WTC11 (cell line): ENCODE measurements at regions not wholly inside any gene's neighbourhood (a gene's known extent, or its start where the extent isn't known, plus 50 kb on each side); places are given as distances from the start of the nearest gene placed in this dataset.

Experiments used
- ATAC-seq: fragments of 200-7000 bp; cut with Tn5 transposase; 2 replicates; pipeline ENCODE4 v1.10.0; 2021; ENCODE audit warnings: mild to moderate bottlenecking, moderate library complexity
- CTCF ChIA-PET: fragments of 300-600 bp; sonication (Branson Sonifier 250); formaldehyde crosslinking; loops from one replicate; lab custom pipeline; 2021; ENCODE audit warnings: antibody characterized with exemption; lab: Charles Lee
- POLR2A ChIA-PET: fragments of 350-600 bp; sonication (Branson Sonifier 250); formaldehyde crosslinking; loops from one replicate; lab custom pipeline; 2021; ENCODE audit warnings: antibody characterized with exemption; lab: Charles Lee
- DNase-seq: peaks from one replicate; pipeline ENCODE4 v3.0.0; 2021; ENCODE audit warnings: low spot score
- H3K27ac Mint-ChIP-seq: 2 replicates; pipeline ENCODE4 v1.8.0; 2021; ENCODE audit warnings: mixed read lengths
- H3K27me3 Mint-ChIP-seq: 2 replicates; pipeline ENCODE4 v1.8.0; 2021; ENCODE audit warnings: low read depth, mild to moderate bottlenecking, moderate library complexity, mixed read lengths
- H3K36me3 Mint-ChIP-seq: 2 replicates; pipeline ENCODE4 v1.8.0; 2021; ENCODE audit warnings: mixed read lengths
- H3K4me1 Mint-ChIP-seq: 2 replicates; pipeline ENCODE4 v1.8.0; 2022; ENCODE audit warnings: mixed read lengths
- H3K4me3 Mint-ChIP-seq: 2 replicates; pipeline ENCODE4 v1.8.0; 2021; ENCODE audit warnings: mild to moderate bottlenecking, moderate library complexity, mixed read lengths
- H3K9me3 Mint-ChIP-seq: 2 replicates; pipeline ENCODE4 v1.8.0; 2021; ENCODE audit warnings: mixed read lengths
- ARID4B ChIP-seq: sonication (generic); formaldehyde crosslinking; IDR thresholded peaks from 2 replicates; pipeline ENCODE4 v1.8.0; 2023; ENCODE audit warnings: missing genetic modification reagents, mild to moderate bottlenecking, borderline replicate concordance
- ATF1 ChIP-seq: sonication (generic); formaldehyde crosslinking; IDR thresholded peaks from 2 replicates; pipeline ENCODE4 v1.8.1; 2023; ENCODE audit warnings: mild to moderate bottlenecking, moderate library complexity, missing genetic modification reagents
- ATF6 ChIP-seq: sonication (generic); formaldehyde crosslinking; IDR thresholded peaks from 2 replicates; pipeline ENCODE4 v1.8.1; 2023; ENCODE audit warnings: mild to moderate bottlenecking, missing genetic modification reagents
- CBFB ChIP-seq: sonication (generic); formaldehyde crosslinking; IDR thresholded peaks from 2 replicates; pipeline ENCODE4 v1.8.1; 2022; ENCODE audit warnings: mild to moderate bottlenecking, low read depth, missing genetic modification reagents
- ERG ChIP-seq: fragments of 250-450 bp; sonication (Bioruptor Pico); IDR thresholded peaks from 2 replicates; pipeline ENCODE4 v1.8.0; 2021; ENCODE audit warnings: mild to moderate bottlenecking
- ESRRA ChIP-seq: sonication (generic); formaldehyde crosslinking; IDR thresholded peaks from 2 replicates; pipeline ENCODE4 v1.8.1; 2022; ENCODE audit warnings: mild to moderate bottlenecking, missing genetic modification reagents, borderline replicate concordance
- FOXJ3 ChIP-seq: sonication (generic); formaldehyde crosslinking; IDR thresholded peaks from 2 replicates; pipeline ENCODE4 v1.9.0; 2021; ENCODE audit warnings: missing genetic modification reagents, mild to moderate bottlenecking, borderline replicate concordance
- GABPB1 ChIP-seq: sonication (generic); formaldehyde crosslinking; IDR thresholded peaks from 2 replicates; pipeline ENCODE4 v1.8.1; 2023; ENCODE audit warnings: mild to moderate bottlenecking, missing genetic modification reagents
- NFYB ChIP-seq: sonication (generic); formaldehyde crosslinking; conservative IDR thresholded peaks from 2 replicates; pipeline ENCODE4 v1.8.0; 2022; ENCODE audit warnings: low read depth, missing genetic modification reagents
- PRRX2 ChIP-seq: fragments of 250-450 bp; sonication (Bioruptor Pico); IDR thresholded peaks from 2 replicates; pipeline ENCODE4 v1.8.0; 2021; ENCODE audit warnings: mild to moderate bottlenecking
- SOX15 ChIP-seq: fragments of 250-450 bp; sonication (Bioruptor Pico); IDR thresholded peaks from 2 replicates; pipeline ENCODE4 v1.9.0; 2021; ENCODE audit warnings: mild to moderate bottlenecking
- SP1 ChIP-seq: sonication (generic); formaldehyde crosslinking; conservative IDR thresholded peaks from 2 replicates; pipeline ENCODE4 v1.8.1; 2022; ENCODE audit warnings: missing genetic modification reagents
- TCF7 ChIP-seq: sonication (generic); formaldehyde crosslinking; IDR thresholded peaks from 2 replicates; pipeline ENCODE4 v1.8.0; 2022; ENCODE audit warnings: mild to moderate bottlenecking, low read depth, missing genetic modification reagents, moderate library complexity
- ZNF121 ChIP-seq: sonication (generic); formaldehyde crosslinking; IDR thresholded peaks from 2 replicates; pipeline ENCODE4 v1.8.0; 2023; ENCODE audit warnings: missing genetic modification reagents
- TF ChIP-seq, protein P1 (sequence below): sonication (generic); formaldehyde crosslinking; IDR thresholded peaks from 2 replicates; pipeline ENCODE4 v1.8.0; 2023; ENCODE audit warnings: mild to moderate bottlenecking, missing genetic modification reagents
- TF ChIP-seq, protein P2 (sequence below): sonication (generic); formaldehyde crosslinking; IDR thresholded peaks from 2 replicates; pipeline ENCODE4 v1.8.1; 2022; ENCODE audit warnings: missing genetic modification reagents, borderline replicate concordance

DNA sequence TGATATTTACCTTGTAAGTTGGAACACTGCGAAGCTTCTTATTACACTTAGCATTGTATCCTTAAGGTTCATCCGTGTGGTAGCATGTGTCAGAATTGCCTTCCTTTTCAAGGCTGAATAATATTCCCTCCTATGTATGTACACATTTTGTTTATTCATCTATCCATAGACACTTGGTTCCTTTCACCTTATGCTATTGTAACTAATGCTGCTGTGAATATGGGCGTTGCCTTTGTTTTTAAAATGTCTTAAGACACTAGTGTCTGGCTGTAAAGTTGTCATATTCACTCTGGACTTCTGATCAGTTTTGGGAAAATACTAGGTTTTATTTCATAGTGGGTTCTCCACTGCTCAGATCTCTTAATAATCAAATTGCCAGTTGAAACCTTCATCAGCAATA is 383.3 kb upstream of the PRR16 start:
- Mint-ChIP-seq H3K36me3 (no peaks in the 10 kb centered on the region), H3K27me3 (no peaks in the 10 kb centered on the region), H3K4me1 (peaks cover 6% of the 10 kb centered on the region), H3K4me3 (no peak overlapping the region), H3K27ac (no peak overlapping the region), H3K9me3 (peaks cover 5% of the 10 kb centered on the region; the same call in 1 of the 2 replicates)
- ChIA-PET CTCF (no interaction called here), POLR2A (no interaction called here)
- TF ChIP-seq, protein P1, sequence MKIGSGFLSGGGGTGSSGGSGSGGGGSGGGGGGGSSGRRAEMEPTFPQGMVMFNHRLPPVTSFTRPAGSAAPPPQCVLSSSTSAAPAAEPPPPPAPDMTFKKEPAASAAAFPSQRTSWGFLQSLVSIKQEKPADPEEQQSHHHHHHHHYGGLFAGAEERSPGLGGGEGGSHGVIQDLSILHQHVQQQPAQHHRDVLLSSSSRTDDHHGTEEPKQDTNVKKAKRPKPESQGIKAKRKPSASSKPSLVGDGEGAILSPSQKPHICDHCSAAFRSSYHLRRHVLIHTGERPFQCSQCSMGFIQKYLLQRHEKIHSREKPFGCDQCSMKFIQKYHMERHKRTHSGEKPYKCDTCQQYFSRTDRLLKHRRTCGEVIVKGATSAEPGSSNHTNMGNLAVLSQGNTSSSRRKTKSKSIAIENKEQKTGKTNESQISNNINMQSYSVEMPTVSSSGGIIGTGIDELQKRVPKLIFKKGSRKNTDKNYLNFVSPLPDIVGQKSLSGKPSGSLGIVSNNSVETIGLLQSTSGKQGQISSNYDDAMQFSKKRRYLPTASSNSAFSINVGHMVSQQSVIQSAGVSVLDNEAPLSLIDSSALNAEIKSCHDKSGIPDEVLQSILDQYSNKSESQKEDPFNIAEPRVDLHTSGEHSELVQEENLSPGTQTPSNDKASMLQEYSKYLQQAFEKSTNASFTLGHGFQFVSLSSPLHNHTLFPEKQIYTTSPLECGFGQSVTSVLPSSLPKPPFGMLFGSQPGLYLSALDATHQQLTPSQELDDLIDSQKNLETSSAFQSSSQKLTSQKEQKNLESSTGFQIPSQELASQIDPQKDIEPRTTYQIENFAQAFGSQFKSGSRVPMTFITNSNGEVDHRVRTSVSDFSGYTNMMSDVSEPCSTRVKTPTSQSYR (CRISPR knock-in tag): no peak
- TF ChIP-seq TCF7 (no peak), ERG (CRISPR knock-in tag) (no peak), ZNF121 (CRISPR knock-in tag) (no peak), ESRRA (CRISPR knock-in tag) (no peak), FOXJ3 (no peak), ARID4B (no peak), ATF6 (no peak), SOX15 (no peak), CBFB (CRISPR knock-in tag) (no peak), PRRX2 (no peak), ATF1 (no peak), GABPB1 (no peak), NFYB (no peak), SP1 (CRISPR knock-in tag) (no peak)
- TF ChIP-seq, protein P2, sequence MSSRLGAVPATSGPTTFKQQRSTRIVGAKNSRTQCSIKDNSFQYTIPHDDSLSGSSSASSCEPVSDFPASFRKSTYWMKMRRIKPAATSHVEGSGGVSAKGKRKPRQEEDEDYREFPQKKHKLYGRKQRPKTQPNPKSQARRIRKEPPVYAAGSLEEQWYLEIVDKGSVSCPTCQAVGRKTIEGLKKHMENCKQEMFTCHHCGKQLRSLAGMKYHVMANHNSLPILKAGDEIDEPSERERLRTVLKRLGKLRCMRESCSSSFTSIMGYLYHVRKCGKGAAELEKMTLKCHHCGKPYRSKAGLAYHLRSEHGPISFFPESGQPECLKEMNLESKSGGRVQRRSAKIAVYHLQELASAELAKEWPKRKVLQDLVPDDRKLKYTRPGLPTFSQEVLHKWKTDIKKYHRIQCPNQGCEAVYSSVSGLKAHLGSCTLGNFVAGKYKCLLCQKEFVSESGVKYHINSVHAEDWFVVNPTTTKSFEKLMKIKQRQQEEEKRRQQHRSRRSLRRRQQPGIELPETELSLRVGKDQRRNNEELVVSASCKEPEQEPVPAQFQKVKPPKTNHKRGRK (CRISPR knock-in tag): no peak
- ATAC-seq (no peak), DNase-seq (no peak)
